CD4-positive, alpha-beta T cell treated with Interleukin-6 for 4 hours (primary cell): ENCODE measurements at regions not wholly inside any gene's neighbourhood (a gene's known extent, or its start where the extent isn't known, plus 50 kb on each side); places are given as distances from the start of the nearest gene placed in this dataset.
A peak's percentile ranks its signal among the peaks of the same experiment; 100 is the strongest.

Source experiments
- DNase-seq: peaks from one replicate; pipeline ENCODE4 v3.0.0-alpha.2; 2020; ENCODE audit warnings: mixed read lengths

DNA sequence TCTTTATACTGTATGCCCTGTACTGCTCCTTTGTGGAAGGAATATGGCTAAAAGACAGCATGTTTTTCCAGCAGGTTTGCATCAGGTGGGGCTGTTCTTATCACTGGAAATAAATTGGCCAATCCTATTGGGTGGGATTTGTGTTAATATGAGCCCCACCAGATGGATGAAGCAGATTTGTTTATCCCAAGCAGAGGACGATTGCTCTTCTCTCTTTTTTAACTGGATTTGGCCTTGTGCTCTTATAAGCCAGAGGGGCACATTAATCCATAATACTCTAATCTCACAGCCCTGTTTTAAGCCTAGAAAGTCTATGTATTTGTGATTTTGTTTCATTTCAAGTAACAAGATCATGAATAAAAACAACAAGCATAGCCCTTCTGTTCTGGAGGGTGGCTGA is 240.1 kb upstream of the ADARB2 start:
- DNase-seq, result no peak

GRCh38 chr10:1972406-1972805 is 235.1 kb upstream of the ADARB2 start:
- no peak for DNase-seq

- DNase-seq, result no peak
These were observed 231.1 kb upstream of the ADARB2 start for GRCh38 chr10:1968257-1969033.

DNA sequence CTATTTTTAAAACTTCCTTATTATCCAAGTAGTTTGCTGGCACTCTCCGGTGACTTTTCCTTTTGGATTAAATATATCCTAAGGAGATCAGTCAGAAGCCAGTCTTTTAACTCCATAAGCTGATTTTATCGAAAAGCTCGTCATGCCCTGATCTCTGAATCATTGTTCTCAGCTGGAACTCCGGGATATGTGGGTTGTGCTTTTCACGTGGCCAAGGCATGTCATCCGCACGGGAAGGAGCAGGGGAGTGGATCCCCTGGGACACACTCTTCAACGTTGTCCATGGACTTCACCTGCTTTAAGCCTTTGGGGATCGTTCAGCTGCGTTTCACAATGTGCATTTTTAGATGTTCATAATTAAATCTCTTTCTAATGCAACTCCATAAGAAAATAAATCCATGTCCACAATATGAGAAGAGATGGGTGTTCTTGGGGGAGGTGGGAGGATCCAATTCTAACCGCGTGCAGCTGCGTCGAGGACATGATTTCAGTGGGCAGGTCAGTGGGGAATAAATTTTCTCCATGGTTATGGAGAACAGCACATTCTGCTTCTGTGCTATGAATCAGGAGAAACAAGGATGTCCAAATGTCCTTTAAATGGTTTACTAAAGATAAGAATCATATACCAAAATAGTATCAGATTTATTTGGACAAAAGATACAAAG is 229.5 kb upstream of the ADARB2 start:
- DNase-seq, result no peak

DNA sequence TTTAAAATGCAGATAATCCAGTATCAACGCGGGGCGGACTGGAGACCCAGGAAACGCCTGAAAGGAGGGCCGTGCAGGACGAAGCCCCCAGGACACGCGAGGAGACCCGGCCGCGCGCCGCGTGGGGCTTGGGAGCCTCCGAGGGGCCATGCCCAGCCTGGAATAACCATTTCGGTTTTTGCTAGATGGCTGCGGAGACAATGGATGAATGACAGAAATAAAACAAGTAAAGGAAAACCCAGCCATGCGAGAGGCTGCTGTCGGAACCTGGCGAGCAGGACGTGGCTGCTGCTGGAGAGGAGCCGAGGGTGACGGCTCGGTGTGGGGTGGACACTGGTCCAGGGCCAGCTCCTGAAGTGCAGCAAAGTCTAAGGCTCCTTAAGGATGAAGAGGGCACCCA is 227.2 kb upstream of the ADARB2 start:
- no peak for DNase-seq

DNA sequence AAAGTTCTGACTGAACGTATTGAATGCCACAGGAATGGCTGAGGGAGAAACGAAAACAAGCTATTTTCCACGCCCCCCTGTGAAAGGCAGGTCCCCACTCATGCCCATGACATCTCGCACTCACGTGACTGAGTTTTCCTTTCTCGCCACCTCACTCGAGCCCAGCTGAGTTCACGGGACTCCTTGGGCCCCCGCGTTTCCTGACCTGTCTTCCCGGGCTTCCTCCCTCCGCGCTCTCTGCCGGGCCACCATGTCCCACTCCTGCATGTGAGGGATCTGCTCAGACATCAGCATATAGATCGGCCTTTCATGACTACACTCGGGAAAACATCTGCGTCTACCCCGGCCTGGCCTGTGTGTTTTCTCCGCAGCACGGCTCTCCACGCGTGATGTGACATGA is 226.0 kb upstream of the ADARB2 start:
- DNase-seq, result no peak

- no peak for DNase-seq
These were observed 224.7 kb upstream of the ADARB2 start for GRCh38 chr10:1961989-1962388.

DNA sequence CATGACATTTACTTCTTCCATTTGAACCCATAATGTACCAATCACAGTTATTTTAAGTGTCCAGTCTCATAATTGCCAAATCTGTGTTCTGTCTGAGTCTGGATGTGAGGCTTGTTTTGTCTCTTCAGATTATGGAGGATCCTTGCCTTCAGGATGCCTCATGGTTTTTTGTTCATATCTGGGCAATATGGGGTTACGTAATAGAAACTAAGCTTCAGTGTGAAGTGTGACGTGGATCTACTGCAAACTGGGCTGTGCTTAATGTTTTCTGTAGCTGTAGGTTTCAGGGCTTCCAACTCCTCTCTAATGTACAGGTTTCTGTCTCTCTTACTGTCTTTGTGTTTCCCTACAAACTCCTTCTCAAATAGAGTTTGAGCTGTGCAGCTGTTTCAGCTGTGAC is 223.7 kb upstream of the ADARB2 start:
- DNase-seq, result no peak

GRCh38 chr10:1957057-1957456 is 219.7 kb upstream of the ADARB2 start:
- DNase-seq, result no peak

DNA sequence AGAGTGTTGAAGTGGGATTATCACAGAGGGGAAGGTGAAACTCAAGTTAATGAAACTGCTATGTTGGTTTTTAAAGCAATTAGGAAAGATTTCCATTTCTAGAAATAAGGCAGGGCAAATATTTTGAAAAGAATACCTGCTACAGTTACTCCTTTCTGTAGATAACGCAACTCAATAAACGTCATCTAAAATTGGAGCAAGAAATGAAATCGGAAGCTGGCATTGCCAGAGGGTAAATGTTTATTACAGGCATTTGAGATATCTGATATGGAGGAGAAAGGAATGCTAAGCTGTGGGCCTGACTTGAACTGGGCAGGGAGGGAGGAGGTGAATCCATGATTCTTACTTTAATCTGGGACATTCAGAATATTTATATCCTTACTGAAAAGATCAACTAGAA is 217.0 kb upstream of the ADARB2 start:
- no peak for DNase-seq

- no peak for DNase-seq
These were observed 215.1 kb upstream of the ADARB2 start for GRCh38 chr10:1952126-1953095.

DNA sequence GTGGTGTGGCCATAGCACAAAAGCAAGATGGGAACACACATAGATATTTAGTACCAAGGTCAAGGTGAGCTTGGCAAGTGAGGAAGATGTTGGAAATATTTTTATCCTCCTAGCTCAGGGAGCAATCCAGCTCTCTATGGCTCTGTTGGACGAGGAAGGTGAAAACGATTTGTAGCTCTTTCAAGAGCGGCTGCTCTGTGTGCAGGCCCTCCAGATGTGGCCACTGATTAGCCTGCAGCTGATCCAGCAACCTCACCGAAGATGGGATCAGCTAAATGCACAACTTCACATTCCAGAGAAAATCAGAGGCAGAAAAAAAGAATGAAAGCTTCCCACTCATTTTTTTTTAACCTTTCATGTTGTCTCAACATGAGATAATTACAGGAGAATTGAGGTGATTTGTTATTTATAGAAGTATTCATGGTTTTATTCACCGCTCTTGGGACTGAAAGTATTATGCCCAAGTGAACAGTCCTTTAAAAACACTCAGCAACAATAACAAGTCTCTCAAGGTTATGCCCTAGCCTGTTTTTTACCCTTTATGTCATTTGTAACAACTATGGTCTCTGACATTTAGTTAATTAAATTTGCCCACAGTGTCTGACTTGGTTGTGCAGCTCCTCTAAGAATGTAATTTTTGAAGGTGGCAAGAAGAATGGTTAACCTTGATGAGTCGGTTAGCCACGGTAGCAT is 213.6 kb upstream of the ADARB2 start:
- DNase-seq, result no peak

- no peak for DNase-seq
These were observed 210.2 kb upstream of the ADARB2 start for GRCh38 chr10:1947464-1948003.

GRCh38 chr10:1944487-1944886 is 207.2 kb upstream of the ADARB2 start:
- no peak for DNase-seq

DNA sequence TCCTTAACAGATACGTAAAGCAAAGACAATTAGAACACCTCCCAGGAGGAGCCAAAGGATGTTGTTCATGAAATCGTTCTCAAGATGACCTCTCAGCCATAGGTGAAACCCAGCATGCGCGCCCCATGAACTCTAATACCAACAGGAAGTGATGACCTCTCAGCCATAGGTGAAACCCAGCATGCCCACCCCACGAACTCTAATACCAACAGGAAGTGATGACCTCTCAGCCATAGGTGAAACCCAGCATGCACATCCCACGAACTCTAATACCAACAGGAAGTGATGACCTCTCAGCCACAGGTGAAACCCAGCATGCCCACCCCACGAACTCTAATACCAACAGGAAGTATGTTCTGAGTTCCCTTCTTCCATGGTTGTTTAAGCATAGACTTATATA is 205.2 kb upstream of the ADARB2 start:
- DNase-seq, result no peak

DNA sequence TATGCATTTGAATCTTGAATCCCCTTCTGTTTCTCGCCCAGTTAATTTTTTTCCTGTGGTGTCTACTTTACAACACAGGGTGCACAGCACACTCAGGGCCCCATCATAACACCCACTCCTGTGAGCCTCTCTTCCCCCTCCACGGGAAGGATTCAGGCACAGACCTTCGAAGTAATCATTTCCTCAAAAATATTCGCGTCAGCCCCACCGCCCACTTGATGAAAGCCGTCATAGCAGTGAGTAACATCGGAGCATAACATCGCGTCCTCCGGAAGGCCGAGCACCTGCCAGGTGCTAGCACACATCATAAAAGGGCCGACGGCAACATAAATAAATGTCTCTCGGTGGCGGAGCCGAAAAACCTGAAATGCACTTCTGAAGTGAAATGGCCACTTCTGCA is 201.7 kb upstream of the ADARB2 start:
- peak; percentile 56 for DNase-seq

- DNase-seq, result peak; percentile 56
These were observed 201.0 kb upstream of the ADARB2 start for GRCh38 chr10:1938317-1938716.

DNA sequence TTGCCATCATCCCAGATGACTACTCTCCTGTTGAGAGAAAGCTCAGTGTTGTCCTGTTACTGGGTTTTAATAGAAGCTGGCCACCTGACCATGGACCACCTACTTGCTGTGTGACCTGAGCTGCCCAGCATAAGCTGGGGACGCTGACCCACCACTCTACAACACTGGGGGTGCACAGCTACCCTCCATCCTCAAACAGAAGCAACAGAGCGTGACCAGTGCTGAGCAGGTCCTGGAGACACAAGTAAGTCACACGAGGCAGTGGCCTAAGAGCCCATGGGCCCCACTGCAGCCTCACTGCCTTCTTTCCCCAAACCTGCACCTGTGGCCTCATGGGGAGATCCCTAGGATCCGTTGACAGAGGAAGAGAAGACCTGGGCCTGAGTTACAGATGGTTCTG is 198.6 kb upstream of the ADARB2 start:
- no peak for DNase-seq

GRCh38 chr10:1933215-1933614 is 195.9 kb upstream of the ADARB2 start:
- no peak for DNase-seq

GRCh38 chr10:1932692-1933094 is 195.4 kb upstream of the ADARB2 start:
- DNase-seq, result peak; percentile 9

GRCh38 chr10:1928606-1929005 is 191.3 kb upstream of the ADARB2 start:
- no peak for DNase-seq

DNA sequence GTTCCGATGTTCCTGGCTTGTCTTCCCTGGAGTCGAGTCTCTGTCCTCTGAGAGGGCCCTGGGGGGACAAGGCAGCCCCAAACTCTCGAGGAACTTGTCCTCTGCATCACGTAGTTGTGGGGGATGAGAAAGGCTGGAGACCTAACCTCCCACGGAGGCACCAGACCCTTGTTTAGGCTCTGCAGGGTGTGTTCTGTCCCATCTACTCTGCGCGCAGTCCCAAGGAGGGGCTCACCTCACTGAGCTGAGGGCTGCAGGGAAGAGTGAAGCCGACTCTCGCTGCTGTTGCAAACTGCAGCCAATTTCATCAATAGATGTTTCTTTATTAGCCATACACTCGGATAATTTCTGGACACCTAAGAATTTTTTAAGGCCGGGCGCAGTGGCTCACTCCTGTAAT is 186.7 kb upstream of the ADARB2 start:
- DNase-seq, result no peak

DNA sequence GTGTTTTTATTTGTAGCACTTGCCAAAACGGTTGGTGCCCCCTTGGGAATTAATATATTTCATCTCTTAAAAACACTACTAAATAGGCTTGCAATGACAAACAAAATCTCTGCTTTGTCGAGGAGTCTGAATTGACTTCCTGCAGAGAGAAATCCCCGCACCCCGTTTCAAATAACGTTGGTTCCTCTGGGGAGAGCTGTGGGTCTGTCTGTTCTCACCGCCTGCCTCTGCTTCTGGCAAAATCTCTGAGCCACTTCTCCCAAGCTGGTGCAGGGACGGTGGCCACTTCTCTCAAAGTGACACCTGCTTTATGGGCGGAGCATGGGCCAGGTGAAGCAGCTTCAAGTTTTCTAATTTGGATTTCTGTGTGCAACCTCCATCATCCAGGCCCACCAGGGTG is 186.3 kb upstream of the ADARB2 start:
- DNase-seq, result no peak
